ENCODE measurements at regions not wholly inside any gene's neighbourhood (a gene's known extent, or its start where the extent isn't known, plus 50 kb on each side); places are given as distances from the start of the nearest gene placed in this dataset.
A peak's percentile ranks its signal among the peaks of the same experiment; 100 is the strongest.
"Not testable (repeated sequence)": the region's sequence is repeated elsewhere in the genome, so short reads cannot be mapped to it uniquely, and the experiment has no call there.

DNA sequence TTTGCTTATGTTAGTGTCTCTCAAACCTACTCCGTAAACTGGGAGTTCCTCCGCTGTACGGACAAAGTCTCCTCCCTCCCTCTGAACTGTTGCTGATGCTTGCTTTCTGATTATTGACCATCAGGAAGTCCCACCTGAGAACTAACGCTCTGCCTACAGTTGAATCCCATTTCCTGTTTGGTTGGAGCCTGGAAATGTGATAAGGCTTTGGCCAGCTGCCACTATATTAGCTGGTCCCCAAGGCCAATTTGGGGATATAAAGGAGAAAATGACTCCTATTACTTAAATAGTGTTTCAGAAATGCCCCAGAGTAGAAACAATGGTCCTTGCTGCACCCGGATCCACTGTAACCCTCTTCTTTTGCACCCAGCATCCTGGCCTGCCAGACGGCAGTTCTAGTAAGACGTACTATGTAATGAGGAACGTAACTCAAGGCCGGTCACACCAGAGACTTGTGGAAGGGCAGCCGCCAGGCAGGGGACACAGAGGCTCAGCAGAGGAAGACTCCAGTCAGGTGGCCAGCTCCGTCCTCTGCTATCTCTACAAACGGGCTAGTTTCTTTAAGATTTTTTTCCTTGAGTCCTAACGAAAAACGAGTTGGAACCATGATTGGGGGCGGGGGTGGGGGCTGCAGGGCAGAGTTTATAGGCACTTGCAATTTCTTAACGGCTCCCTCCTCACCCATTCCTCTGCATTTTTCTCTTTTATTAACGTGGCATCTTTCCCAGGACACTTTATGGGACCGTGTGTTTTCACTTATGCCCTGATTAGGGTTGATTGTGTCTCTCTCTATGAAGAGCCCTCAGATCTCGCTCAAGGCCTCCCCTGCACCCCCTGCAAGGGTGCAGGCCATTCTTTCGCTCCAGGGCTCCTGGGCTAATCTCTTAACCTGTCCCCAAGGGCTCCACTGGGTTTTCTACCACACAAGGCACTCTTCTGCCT is 72.8 kb upstream of the CDON start:
- intact Hi-C loops (cut with micrococcal nuclease; ENCODE audit: unreplicated experiment): no loop called here
- no peak for TF ChIP-seq CTCF (IDR thresholded peaks at IDR 0.05; ENCODE audit: unreplicated experiment)
- DNase-seq: no peak
- no TSS peak for BruUV-seq (replicated peaks)
- H3K27me3 Mint-ChIP-seq (ENCODE audit: unreplicated experiment): peaks cover 22% of the 10 kb centered on the region
- CTCF ChIA-PET: interaction anchor here (0.6 kb wide), 1 partner anchor 37 kb away, joined by 4 read pairs; no protein-coding TSS in a partner anchor
- no peaks in the 10 kb centered on the region for H3K9me3 Mint-ChIP-seq (ENCODE audit: low read depth, unreplicated experiment)
- peaks cover 16% of the 10 kb centered on the region for H3K4me1 Mint-ChIP-seq (ENCODE audit: low read depth, unreplicated experiment)
- no peak overlapping the region for H3K4me3 Mint-ChIP-seq (ENCODE audit: low read depth, unreplicated experiment)
- H3K36me3 Mint-ChIP-seq (ENCODE audit: insufficient read depth, unreplicated experiment): no peaks in the 10 kb centered on the region
- no peak overlapping the region for H3K27ac Mint-ChIP-seq (ENCODE audit: unreplicated experiment)

- Mint-ChIP-seq H3K4me1 (ENCODE audit: low read depth, unreplicated experiment) (peaks cover 16% of the 10 kb centered on the region), H3K36me3 (ENCODE audit: insufficient read depth, unreplicated experiment) (no peaks in the 10 kb centered on the region), H3K27ac (ENCODE audit: unreplicated experiment) (no peak overlapping the region), H3K4me3 (ENCODE audit: low read depth, unreplicated experiment) (no peak overlapping the region), H3K9me3 (ENCODE audit: low read depth, unreplicated experiment) (no peaks in the 10 kb centered on the region), H3K27me3 (ENCODE audit: unreplicated experiment) (peaks cover 13% of the 10 kb centered on the region)
- BruUV-seq (replicated peaks): no TSS peak
- intact Hi-C loops (cut with micrococcal nuclease; ENCODE audit: unreplicated experiment): no loop called here
- CTCF ChIA-PET: no interaction called here
- DNase-seq: no peak
- no peak for TF ChIP-seq CTCF (IDR thresholded peaks at IDR 0.05; ENCODE audit: unreplicated experiment)
Observed at GRCh38 chr11:126134461-126135155, 71.9 kb upstream of the CDON start.

GRCh38 chr11:126133901-126134300 is 71.2 kb upstream of the CDON start:
- intact Hi-C loops (cut with micrococcal nuclease; ENCODE audit: unreplicated experiment): no loop called here

GRCh38 chr11:126132319-126132718 is 69.7 kb upstream of the CDON start:
- no peaks in the 10 kb centered on the region for H3K9me3 Mint-ChIP-seq (ENCODE audit: low read depth, unreplicated experiment)
- no peak overlapping the region for H3K4me3 Mint-ChIP-seq (ENCODE audit: low read depth, unreplicated experiment)
- H3K36me3 Mint-ChIP-seq (ENCODE audit: insufficient read depth, unreplicated experiment): no peaks in the 10 kb centered on the region
- peak overlapping the region; percentile 44 for H3K27ac Mint-ChIP-seq (ENCODE audit: unreplicated experiment)
- peak; percentile 44 for DNase-seq
- intact Hi-C loops (cut with micrococcal nuclease; ENCODE audit: unreplicated experiment): no loop called here
- TF ChIP-seq CTCF (IDR thresholded peaks at IDR 0.05; ENCODE audit: unreplicated experiment): no peak
- H3K4me1 Mint-ChIP-seq (ENCODE audit: low read depth, unreplicated experiment): peaks cover 16% of the 10 kb centered on the region
- CTCF ChIA-PET: interaction anchor here (0.9 to 1.0 kb wide), 2 partner anchors 62 to 190 kb away, joined by 3 read pairs; no protein-coding TSS in a partner anchor
- no TSS peak for BruUV-seq (replicated peaks)
- no peaks in the 10 kb centered on the region for H3K27me3 Mint-ChIP-seq (ENCODE audit: unreplicated experiment)

More at GRCh38 chr11:126133901-126134300, 71.2 kb upstream of the CDON start:
- CTCF ChIA-PET: no interaction called here
- BruUV-seq (replicated peaks): no TSS peak
- no peak for DNase-seq
- peaks cover 16% of the 10 kb centered on the region for H3K4me1 Mint-ChIP-seq (ENCODE audit: low read depth, unreplicated experiment)
- H3K36me3 Mint-ChIP-seq (ENCODE audit: insufficient read depth, unreplicated experiment): no peaks in the 10 kb centered on the region
- H3K4me3 Mint-ChIP-seq (ENCODE audit: low read depth, unreplicated experiment): no peak overlapping the region
- H3K9me3 Mint-ChIP-seq (ENCODE audit: low read depth, unreplicated experiment): no peaks in the 10 kb centered on the region
- H3K27ac Mint-ChIP-seq (ENCODE audit: unreplicated experiment): no peak overlapping the region
- H3K27me3 Mint-ChIP-seq (ENCODE audit: unreplicated experiment): peaks cover 6% of the 10 kb centered on the region
- TF ChIP-seq CTCF (IDR thresholded peaks at IDR 0.05; ENCODE audit: unreplicated experiment): no peak

- H3K27ac Mint-ChIP-seq (ENCODE audit: unreplicated experiment); H3K4me3 Mint-ChIP-seq (ENCODE audit: low read depth, unreplicated experiment); H3K36me3 Mint-ChIP-seq (ENCODE audit: insufficient read depth, unreplicated experiment): not testable (repeated sequence)
Observed at GRCh38 chr11:126130781-126131180, 68.1 kb upstream of the CDON start.

More at GRCh38 chr11:126130781-126131180, 68.1 kb upstream of the CDON start:
- BruUV-seq (replicated peaks); H3K9me3 Mint-ChIP-seq (ENCODE audit: low read depth, unreplicated experiment); CTCF ChIA-PET; DNase-seq; H3K27me3 Mint-ChIP-seq (ENCODE audit: unreplicated experiment); intact Hi-C loops (cut with micrococcal nuclease; ENCODE audit: unreplicated experiment): not testable (repeated sequence)
- H3K4me1 Mint-ChIP-seq (ENCODE audit: low read depth, unreplicated experiment): peaks cover 16% of the 10 kb centered on the region

Data from Calu3 (cell line).